HEK293 (cell line): ENCODE measurements at regions not wholly inside any gene's neighbourhood (a gene's known extent, or its start where the extent isn't known, plus 50 kb on each side); places are given as distances from the start of the nearest gene placed in this dataset.

Experiments used
- GLIS1 ChIP-seq: fragments of 450-650 bp; formaldehyde crosslinking; IDR thresholded peaks from 2 replicates; pipeline ENCODE4 v1.5.1; 2016; ENCODE audit warnings: missing biosample characterization, missing genetic modification characterization
- KLF10 ChIP-seq: fragments of 450-650 bp; IDR thresholded peaks from 2 replicates; pipeline ENCODE4 v1.5.1; 2018; ENCODE audit warnings: missing biosample characterization, mild to moderate bottlenecking, missing genetic modification characterization
- SP2 ChIP-seq: fragments of 450-650 bp; formaldehyde crosslinking; IDR thresholded peaks from 2 replicates; pipeline ENCODE4 v1.5.1; 2016; ENCODE audit warnings: missing biosample characterization, missing genetic modification characterization
- ZSCAN5A ChIP-seq: fragments of 450-650 bp; formaldehyde crosslinking; IDR thresholded peaks from 2 replicates; pipeline ENCODE4 v1.5.1; 2016; ENCODE audit warnings: missing biosample characterization, missing genetic modification characterization

- TF ChIP-seq KLF10 (no peak), GLIS1 (no peak), SP2 (tag by site-specific recombination) (no peak), ZSCAN5A (tag by site-specific recombination) (no peak)
Measured at GRCh38 chr4:159420162-159421057, 317.5 kb downstream of the RAPGEF2 start.
